HG03342 (cell line): ENCODE measurements at regions not wholly inside any gene's neighbourhood (a gene's known extent, or its start where the extent isn't known, plus 50 kb on each side); places are given as distances from the start of the nearest gene placed in this dataset.
"Not testable (repeated sequence)": the region's sequence is repeated elsewhere in the genome, so short reads cannot be mapped to it uniquely, and the experiment has no call there.

ENCODE experiments used
- ATAC-seq: cut with Tn5 transposase; IDR thresholded peaks from one replicate; pipeline ENCODE4 v1.9.1; 2021; ENCODE audit warnings: mild to moderate bottlenecking, moderate library complexity; ENCODE audit not compliant: unreplicated experiment

DNA sequence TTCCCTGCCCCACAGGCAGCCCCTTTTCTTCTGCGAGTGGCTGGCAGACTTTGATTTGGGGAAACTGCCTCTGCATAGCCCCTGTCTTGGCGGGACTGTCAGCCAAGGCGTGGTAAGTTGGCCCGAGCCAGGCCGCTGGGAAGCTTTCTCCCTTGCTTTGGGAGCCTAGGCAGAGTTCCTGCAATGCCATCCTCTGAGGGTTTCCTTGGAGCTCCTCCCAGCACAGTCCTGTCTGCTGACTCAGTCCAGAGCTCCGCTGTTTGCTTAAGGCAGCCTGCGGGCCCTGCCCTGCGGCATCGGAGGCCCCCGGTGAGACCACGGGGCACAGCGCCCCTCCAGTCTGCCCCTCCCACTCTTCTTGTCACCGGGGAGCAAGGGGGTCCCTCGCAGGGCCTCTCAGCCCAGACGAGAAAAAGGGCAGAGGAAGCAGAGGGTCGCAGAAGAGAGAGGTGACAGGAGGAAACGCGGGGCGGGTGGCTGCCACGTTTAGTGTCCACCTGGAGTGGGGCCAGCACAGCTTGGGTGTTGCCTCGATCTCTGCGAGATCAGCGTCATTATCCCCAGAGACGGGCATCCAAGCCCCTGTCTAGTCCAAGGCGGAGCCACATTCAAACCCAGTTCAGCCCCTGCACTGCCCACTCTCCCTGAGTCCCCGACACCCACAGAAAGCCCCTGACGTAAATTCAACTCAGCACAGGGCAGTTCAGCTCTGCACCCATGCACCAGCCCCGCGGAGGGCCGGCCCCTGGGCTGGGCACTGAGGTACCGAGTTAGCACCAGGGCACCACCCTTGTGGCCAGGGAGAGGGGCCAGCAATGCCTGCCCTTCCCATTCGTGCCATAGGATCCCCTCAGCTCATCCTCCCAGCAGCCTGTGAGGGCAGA is 59.0 kb upstream of the CHST15 start:
- ATAC-seq: no peak

- ATAC-seq: no peak
Observed at GRCh38 chr10:124151466-124152095, 58.2 kb upstream of the CHST15 start.

DNA sequence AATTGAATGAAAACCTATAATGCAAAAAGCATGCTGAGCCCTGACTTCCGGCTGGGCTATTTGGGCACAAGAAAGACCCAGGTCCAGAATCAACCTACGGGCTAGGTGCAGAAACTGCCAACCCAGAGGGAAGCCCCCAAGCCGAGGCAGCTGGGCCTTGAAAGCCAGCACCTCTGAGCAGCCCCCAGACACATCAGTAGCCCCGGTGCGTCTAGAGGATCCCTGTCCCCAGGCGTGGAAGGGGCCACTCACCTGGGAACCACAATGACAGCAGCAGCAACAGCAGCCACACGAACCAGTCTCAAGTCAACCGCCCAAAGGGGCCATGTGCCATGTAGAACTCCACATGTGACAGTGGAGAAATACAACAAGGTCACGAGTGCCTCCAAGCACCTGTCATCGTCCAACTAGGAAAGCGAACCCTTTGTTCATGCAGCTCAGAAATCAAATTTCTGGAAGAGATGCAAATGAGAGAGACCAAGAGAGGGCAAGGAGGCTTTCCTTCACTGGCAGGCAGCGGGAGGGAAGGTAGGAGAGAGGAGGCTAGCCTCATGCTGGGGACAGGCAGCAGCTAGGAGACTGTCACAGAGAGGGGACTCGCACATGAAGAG is 57.5 kb upstream of the CHST15 start:
- ATAC-seq: no peak

GRCh38 chr10:124150189-124150806 is 56.9 kb upstream of the CHST15 start:
- ATAC-seq: no peak

- ATAC-seq: no peak
Observed at GRCh38 chr10:124149189-124150042, 56.0 kb upstream of the CHST15 start.

DNA sequence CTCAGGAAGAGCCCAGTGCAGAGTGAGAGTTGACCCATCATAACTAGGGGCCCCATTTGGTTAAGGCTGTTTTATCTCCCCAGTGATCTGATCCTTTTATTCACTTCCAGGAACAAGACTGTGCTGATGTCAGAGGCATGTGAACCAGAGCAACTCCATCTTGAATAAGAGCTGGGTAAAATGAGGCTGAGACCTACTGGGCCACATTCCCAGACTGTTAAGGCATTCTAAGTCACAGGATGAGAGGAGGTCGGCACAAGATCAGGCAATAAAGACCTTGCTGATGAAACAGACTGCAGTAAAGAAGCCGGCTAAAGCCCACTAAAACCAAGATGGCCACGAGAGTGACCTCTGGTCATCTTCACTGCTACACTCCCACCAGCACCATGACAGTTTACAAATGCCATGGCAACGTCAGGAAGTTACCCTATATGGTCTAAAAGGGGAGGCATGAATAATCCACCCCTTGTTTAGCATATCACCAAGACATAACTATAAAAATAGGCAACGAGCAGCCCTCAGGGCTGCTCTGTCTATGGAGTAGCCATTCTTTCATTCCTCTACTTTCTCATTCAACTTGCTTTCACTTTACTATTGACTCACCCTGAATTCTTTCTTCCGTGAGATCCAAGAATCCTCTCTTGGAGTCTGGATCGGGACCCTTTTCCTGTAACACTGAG is 55.3 kb upstream of the CHST15 start:
- ATAC-seq: not testable (repeated sequence)

DNA sequence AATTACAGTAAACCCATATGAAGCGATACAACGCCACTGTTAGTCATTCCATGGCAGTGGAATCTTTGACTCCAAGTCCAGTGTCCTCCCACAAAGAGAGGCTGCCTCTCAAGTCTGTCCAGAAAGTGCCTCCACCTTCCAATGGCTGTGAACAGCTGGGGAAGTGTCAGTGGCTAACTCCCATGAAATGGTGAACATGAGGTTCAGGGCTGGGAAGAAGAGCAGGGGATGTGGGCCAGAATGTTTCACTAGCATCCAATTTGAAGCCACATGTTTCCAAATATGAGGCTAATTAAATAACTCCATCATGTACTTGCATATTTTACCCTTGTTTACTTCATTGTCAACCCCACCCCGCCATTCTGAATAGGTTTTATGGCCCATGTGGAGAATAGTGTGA is 53.1 kb upstream of the CHST15 start:
- no peak for ATAC-seq

DNA sequence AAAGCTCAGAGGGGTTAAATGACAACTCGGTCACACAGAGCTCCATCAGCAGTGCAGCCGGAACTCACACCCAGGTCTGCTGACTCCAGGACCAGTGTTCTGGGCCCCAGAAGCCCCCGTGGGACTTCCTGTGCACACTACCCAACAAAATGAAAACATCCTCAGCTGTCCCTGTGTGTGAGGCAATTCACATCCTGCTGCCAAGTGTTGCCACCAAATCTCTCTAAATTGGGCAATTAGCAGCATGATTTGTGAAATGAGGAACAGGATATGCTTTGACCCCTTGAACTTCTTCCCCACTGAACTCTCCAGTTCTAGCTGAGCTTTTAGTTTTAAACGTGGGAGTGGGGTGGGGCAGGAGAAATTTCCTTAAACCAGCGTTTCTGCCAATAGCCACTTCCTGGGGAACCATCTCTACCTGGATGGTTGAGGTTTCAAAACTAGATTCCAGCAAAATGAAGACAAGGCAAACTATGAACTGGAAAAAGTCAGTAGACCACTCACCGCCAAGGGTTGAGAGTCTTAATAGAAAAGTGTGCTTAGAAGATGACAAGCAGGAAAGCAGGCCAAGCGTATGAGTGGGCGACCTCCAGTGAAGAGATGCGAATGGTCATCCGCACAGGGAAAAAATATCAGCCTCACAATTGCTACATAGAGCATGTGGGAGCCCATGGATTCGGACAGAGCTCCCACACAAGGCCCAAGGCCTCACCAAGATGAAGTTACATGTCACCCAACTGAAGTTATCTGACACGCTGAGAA is 51.9 kb upstream of the CHST15 start:
- no peak for ATAC-seq

GRCh38 chr10:124144536-124144935 is 51.1 kb upstream of the CHST15 start:
- ATAC-seq: no peak

- no peak for ATAC-seq
Observed at GRCh38 chr10:124143721-124144120, 50.3 kb upstream of the CHST15 start.
